ENCODE measurements at regions not wholly inside any gene's neighbourhood (a gene's known extent, or its start where the extent isn't known, plus 50 kb on each side); places are given as distances from the start of the nearest gene placed in this dataset.

DNA sequence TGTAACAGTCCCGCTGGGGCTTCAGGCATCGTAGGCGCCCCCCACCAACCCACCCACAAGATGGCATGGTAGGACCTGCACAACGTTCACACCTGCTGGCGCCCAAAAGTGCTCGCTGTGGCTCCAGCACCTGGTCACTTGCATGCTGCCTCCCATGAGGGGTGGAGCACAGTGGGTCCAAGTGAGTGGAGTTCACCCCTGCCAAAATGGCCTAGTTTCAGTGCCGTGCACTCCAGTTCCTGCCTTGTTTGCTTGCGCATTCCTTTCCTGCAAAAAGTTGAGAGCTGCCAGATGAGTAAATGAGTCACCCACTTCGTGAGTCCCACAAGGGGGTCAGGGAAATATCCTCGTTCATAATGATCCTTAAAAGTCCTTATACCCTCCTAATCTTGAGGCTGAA is 788.7 kb upstream of the DPPA4 start:
- no peak for DNase-seq

DNA sequence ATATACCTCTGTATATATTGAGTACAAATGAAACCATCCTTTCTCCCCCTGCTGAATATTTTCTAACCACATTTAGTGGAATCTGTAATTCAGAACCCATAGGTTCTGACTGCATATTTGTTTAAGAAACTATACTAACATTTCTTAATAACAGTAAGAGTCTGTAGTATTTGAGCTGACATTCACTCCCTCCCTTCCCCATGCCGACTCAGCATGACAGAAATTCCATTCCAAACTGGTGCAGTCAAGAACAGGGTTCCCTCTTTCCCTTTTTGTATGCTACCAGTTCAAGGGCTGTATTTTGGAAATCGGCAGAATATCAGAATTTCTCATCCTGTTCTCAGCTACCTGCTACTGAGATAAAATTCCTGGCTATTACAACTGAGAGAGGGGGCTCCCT is 796.6 kb upstream of the DPPA4 start:
- DNase-seq = no peak

DNA sequence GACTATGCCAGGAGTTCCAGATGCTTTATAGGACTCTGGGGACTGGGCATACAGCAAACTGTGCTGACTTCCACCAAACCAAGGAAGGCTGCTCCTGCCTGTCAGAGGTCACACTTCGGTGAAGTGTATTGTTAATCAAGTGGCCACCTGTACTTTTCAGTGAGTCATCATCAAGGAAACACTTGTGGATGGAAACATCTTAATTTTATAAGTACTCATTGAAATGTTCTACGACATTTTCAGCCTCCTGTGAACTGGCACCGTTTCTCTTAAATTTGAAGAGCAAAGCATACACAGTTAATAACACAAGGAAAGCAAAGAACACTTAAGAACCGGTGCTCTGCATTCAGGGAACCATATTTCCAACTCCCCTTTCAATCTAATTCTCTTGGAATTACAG is 801.7 kb upstream of the DPPA4 start:
- DNase-seq = no peak

DNA sequence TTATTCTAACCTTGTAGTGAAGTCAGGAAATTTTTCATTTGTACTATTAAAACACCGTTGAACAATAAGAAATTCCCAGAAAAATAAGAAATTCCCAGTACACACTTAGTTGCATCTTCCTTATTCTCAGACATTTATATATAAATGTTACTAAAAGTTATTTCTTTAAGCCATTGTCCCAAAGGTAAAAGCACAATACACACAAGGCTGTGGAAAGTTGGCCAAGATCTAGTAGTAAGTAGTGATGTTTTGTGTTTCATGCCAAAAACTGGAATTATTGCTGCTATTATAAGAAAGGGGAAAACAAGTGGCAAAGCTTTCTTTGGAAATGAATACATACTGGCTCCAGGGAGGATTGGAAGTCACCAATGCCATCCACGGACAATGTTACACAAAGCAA is 802.5 kb upstream of the DPPA4 start:
- DNase-seq = no peak

DNA sequence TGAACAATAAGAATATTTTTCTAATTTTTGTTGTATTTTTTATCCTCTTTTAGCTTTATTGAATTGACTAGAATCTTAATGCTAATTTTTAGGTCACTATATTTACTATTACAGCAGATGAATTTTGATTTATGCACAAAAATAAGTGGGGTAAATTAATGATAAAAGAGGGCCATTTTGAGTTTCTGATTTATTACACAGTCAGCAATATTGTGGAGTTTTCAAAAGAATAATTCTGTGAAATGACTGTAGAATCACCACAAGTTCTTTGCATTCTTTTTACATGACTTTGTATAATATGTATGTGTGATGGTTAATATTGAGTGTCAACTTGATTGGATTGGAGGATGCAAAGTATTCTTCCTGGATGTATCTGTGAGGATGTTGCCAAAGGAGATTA is 812.4 kb upstream of the DPPA4 start:
- no peak for DNase-seq

DNA sequence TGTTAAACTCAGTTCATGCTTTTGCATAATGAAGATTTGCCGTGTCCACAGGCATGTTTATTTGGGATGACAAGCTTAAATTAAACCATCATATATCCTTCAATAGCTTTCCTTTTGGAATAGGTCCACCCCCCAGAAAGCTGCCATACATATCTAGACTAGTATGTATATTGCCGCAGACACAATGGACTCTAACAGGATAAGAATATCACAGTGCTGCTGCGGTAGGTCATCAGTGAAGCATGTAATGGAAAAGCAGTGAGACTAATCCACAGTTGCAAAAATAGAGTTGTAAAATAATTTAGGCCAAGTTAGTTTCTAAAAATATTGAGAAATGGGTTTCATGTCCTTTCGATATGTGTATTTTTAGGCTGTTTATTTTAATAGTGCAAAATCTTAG is 819.9 kb upstream of the DPPA4 start:
- DNase-seq = no peak

DNA sequence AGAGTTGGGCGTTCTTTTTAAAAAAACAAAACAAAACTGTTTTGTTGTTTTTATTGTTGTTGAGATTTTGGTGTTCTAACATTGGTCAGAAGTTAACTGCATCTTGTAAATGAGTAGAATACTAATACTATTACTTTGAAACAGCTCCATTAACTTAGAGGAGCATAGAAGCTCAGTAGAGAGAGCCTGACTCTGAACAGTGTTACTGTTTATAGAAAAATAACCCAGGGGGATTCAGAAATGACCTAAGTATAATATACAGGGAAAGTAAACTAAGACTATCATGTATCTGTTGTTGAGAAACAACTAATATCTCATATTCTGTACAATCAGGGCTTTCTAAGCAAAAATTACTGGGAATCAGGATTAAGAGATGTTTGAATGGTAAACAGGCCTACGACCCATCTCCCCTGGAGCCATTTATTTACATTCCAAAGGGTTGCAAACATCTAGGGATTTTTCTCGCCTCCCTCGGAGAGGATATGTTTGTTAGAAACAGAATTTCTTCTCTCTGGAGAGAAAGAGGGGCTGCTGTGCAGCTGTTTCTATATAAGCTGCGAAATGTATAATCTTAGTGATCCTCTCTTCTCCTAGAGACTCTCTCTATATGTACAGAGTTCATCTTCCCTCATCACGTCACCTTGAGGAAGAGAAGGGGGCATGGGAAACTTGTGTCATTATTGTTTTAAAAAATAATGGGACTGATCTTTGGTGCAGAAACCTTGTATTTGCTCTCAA is 827.5 kb upstream of the DPPA4 start:
- DNase-seq = no peak

DNA sequence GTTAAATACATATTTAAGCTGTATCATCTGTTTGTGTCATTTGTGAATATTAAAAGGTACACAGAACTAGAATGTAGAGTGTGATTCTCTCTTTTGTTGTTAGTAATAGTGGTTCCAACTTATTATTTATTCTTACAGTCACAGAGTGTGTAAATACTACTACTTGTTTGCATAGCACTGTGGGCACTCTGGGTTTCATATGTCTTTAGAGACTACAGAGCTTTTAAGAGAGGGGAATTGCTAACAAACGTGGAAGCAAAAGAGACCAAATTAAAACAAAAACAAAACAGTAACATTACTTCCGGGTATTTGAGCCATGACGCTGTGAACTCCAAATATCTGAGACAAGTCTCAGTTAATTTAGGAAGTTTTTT is 828.0 kb upstream of the DPPA4 start:
- no peak for DNase-seq

DNA sequence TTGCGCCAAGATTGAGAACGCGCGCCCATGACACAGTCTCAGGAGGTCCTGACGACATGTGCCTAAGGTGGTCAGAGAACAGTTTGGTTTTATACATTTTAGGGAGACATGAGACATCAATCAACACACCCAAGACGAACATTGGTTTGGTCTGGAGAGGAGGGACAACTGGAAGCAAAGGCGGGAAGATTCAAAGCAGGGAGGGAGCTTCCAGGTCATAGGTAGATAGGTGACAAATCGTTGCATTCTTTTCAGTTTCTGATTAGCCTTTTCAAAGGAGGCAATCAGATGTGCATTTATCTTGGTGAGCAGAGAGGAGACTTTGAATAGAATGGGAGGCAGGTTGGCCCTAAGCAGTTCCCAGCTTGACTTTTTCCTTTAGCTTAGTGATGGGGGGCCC is 828.4 kb upstream of the DPPA4 start:
- no peak for DNase-seq

DNA sequence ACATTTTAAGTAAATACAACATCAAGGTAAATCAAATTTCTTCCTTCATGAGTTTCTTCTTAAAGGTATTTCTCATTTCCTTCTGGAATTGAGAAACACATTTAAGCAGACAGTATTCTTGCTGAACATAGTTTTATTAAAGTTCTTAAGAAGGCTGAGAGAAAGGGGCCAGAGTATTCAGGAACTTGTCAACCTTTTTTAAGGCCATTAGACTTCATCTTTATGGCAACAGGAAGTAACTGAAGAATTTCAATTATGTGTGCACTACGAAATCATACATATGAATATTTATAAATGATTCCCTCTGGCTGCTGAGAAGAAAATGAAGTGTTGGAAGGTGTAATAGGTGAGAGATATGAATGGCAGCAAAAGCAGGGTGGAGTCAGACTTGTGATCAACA is 829.4 kb upstream of the DPPA4 start:
- no peak for DNase-seq

DNA sequence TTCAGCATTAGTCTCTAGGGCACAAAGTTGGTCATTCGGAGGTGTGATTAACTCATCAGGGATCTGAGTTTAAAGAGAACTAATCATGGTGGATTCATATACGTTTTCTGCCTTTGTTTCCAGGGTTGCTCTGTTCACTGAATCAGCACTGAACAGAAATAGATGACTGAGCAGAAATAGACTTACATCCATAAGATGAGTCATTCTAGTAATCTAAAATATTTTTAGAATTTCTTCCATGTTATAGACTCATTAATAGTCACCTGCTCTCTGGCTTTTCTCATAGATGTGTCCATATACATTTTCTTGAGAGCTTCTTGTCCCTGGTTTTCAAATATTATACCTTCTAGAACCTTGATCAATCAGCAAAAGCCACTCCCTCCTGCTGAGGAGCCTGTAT is 837.6 kb upstream of the DPPA4 start:
- DNase-seq = no peak

DNA sequence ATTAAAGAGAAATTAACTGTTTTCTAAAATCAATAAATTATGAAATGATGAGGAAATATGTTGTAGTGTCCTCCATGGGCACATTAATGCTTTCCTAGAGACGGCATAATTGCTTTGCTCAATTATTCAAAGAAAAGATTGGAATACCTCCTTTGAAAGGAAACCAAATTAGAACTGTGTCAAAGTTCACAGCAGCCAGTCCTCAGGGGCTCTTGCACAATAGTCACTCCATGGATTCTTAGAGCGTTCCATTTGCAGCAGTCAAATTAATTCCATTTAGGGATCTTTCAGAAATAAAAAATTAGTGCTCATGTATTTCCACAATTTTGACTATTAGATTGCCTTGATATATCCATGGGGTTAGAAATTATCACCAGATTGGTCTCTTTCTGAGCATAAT is 841.6 kb upstream of the DPPA4 start:
- no peak for DNase-seq

DNA sequence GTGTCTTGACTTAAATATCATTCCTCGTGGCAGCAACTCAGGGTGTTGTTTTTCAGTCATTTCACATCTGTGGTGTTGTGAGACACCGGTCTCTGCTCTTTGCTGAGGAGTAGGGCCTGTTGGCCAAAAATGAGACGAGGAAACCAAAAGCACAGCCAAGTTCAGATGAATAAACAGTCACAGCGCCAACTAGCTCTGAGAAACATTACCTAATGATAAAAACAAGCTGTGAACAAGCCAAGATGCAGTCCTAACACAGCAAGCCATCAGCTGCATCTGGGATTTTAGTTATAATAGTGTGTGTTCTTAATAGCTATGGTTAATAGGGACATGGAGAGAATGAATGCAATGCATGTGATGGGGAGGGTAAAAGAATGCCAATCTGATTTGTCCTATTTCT is 843.4 kb upstream of the DPPA4 start:
- DNase-seq = no peak

DNA sequence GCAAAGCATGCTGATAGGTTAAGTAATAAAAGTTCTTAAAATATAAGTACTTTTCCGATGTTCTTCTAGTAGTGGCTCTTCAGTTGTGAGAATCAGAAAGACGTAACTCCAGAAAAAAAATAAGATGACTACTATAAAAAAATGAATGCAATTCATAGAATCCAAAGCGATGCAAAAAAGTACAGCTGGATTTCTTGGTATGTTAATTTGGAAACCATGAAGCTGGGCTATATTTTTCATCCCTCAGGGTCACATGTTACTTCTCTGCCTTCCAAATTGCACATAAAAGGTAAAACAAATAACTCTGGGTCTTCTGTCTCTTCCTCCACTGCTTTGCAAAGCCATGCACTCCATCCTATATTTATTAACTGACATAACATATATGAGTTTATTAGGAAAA is 843.9 kb upstream of the DPPA4 start:
- no peak for DNase-seq

DNA sequence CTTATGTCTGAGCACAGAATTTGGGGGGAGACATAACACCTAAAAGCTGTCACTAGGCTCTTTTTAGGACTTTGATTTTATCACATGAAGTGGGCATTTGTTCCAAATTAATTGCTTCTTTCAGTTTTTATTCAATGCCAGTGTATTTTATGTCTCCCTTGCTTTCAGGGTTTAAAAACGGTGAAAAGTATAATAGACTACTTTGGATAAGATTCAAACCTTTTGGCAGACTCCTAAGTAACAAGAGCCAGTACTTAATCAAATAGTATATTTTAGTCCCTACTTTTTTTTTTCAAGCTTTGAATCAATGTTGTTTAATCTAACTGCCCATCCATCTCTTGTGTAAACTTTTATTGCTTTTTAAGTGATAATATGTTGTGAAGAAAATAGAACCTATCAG is 847.2 kb upstream of the DPPA4 start:
- DNase-seq = no peak

DNA sequence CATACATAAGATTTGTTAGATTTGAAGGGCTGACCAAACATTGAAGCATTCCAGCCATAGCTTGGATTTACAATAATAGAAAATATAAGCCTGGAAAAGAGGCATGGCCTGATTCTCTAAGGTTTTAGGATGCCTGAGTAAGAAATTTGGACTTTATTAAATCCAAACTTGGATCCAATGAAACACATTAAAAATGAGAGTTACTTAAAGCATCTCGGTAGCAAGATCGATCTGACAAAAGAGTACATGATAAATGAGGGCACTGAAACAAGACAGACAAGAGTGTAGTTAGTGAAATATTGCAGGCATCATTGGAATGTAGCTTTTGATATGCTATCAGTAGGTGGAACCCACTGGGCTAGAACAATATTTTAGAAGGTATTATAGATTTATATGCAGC is 855.7 kb upstream of the DPPA4 start:
- no peak for DNase-seq

DNA sequence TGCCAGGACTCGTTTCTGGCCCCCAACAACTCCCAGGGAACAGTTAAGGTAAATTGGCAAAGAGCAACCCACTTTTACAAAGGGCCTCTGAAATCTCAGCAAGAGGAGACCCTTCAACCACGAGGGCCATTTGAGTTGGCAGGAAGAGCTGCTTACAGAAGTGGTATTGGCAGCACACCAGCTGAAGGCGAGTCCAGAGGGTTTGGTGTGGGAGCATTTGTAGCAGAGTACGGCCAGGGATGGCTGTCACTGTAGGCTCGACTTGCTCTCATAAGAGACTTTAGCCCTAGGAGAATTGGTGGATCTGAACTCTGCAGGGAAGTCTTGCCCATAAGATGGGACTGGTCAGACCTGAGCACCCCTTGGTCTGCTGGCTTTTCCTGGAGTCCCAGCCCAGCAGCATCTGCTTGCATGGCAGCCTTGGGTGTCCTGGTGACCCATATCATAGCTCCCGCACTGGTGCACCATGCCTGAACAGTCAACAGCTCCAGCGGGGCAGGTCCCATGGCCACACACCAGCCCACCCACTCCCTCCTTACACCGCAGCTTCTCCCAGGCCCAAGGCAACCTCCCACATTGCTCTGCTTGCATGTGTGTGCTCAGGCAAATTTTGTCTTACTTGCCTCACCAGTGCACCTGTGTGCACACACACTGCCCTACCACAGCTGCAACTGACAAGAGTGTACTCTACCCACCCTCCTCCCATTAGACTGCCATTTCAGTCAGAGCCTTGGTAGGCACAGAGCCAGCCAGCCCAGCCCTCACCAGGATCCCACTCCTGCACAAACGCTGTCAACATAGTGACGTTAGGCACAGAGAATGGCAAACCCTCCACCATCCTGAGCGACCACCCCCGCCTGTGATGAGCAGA is 861.6 kb upstream of the DPPA4 start:
- no peak for DNase-seq

DNA sequence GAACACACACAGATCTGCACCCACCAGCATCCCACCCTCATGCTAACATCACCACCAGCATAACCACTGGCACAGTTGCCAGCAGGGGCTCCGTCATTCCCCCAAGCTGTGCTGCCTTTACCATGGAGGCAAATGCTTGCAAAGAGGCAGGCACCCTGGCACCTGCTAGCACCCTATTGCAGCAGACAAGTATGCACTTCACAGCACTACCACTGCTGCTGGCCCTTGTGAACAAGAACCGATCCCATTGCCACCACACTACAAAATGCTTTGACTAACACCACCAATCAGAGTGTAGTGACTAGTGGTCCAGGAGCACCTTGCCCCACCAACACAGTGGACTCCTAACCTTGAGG is 862.2 kb upstream of the DPPA4 start:
- no peak for DNase-seq

DNA sequence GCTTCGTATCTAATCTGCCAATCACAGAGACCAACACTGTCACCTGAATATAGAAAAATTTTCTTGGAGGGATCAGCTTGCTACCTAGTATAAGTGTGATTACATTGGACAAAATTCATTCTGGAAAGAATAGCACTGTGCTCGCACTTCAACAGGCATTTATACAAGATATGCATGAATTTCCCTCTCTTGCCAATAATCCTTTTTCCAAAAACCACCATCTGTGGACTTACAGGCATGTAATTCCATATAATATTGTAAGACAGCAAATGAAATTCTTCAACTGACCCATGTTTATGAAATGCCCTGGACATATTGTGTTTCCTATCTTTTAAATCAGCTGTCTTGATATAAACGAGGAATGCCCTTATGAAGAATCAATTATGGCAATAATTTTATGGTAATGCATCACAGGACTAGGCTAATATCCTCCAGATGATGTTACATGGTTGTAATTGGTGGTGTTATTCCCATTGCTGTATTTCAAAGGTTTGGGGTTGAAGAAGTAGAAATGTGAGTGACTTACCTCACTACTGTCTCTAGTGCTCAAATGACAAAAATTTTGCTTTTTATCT is 861.4 kb upstream of the NECTIN3 start:
- no peak for DNase-seq

DNA sequence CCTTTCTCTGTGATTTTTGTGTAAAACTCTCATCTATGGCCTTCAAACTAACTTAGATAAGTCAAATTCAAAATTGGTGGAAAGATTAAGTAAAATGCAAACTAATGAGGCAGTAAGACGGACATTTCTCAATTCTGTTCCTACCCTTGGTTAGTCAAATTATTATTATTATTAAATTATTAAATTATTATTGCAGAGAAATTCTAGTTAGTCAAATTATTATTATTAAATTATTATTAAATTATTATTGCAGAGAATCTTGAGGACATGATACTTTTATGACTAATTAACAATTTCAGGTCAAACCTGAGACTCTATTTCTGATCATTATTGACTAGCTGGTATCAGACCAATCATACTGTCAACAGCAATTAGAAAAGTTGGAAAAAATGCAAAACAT is 845.0 kb upstream of the NECTIN3 start:
- no peak for DNase-seq

DNA sequence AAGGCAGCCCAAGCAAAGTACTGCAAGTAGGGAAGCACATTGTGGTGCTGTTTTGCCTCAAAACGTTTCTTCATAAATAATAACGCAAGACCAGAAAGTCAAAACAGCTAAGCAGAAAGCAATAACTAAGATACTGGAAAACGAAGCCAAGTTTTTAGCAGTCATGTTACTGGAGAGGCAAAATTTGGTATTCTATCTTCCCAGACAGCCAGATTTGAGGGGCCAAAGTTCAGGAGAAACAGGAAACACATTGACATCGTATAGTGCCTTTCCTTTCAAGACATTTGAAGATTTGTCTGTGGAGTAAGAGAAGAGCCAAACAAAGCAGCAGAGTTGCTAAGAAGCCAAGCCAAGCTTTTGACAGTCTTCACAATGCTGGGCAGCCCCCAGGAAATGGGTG is 843.6 kb upstream of the NECTIN3 start:
- DNase-seq = no peak

DNA sequence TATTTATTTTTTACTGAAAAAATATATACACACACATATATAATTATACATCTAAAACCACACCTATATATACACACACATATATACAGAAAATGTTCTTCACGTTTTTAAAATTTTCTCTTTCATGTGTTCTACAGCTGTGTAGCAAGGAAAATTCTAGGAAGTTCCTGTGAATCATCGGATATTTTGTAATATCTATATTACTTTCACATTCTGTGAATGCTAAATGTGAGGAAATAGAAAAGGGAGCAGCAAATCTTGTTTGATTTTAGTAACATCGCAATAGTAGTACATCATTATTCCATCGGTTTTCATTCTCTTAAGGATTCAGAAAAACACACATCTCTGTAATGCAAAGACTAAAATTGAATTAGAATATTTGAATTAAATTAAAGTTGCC is 836.8 kb upstream of the NECTIN3 start:
- DNase-seq = no peak

DNA sequence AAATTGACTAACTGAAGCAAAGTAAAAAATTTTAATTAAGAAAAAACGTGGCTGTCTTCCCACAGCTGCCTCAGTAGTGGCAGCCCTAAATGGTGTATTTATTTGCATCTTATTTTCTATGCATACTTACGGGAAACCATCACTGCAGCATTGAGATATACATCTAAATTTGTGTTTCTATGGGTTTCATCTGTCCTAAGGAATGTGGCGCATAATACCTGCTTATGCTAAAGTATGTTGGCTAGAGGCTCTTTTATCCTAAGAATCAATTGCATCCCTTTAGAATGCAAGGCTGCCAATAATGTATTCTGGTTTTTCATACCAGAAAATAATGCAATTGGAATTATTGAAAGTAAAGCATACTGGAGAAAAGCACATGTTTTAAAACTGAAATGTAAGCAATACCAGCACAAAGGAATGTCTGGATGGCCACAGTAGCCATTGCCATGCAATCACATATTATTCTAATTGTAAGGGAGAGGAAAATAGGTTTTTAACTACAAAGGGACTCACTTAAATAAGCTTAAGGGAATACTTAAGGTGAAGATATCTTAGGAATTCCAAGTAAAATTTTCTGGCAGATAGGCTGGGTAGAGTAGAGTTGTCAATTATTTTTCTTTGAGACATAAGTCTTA is 834.5 kb upstream of the NECTIN3 start:
- no peak for DNase-seq

DNA sequence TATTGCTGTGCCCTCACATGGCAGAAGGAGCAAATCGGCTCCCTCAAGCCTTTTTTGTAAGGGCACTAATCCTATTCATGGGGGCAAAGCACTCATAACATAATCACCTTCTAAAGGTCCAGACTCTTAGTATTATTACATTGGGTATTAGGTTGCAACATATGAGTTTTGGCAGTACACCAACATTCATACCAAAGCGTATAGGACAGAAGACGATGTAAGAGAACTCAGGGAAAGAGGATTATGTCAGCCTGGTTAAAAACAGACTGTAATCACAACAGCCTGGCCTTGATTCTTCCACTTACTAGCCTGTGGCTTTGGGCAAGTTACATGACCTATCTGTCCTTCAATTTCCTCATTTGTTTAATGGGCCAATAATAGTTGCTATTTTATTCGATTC is 828.5 kb upstream of the NECTIN3 start:
- DNase-seq = no peak
